HG03139 (cell line): ENCODE measurements at regions not wholly inside any gene's neighbourhood (a gene's known extent, or its start where the extent isn't known, plus 50 kb on each side); places are given as distances from the start of the nearest gene placed in this dataset.
A peak's percentile ranks its signal among the peaks of the same experiment; 100 is the strongest.
"Not testable (repeated sequence)": the region's sequence is repeated elsewhere in the genome, so short reads cannot be mapped to it uniquely, and the experiment has no call there.

Experiments used
- ATAC-seq: cut with Tn5 transposase; IDR thresholded peaks from one replicate; pipeline ENCODE4 v1.9.1; 2021; ENCODE audit not compliant: unreplicated experiment

DNA sequence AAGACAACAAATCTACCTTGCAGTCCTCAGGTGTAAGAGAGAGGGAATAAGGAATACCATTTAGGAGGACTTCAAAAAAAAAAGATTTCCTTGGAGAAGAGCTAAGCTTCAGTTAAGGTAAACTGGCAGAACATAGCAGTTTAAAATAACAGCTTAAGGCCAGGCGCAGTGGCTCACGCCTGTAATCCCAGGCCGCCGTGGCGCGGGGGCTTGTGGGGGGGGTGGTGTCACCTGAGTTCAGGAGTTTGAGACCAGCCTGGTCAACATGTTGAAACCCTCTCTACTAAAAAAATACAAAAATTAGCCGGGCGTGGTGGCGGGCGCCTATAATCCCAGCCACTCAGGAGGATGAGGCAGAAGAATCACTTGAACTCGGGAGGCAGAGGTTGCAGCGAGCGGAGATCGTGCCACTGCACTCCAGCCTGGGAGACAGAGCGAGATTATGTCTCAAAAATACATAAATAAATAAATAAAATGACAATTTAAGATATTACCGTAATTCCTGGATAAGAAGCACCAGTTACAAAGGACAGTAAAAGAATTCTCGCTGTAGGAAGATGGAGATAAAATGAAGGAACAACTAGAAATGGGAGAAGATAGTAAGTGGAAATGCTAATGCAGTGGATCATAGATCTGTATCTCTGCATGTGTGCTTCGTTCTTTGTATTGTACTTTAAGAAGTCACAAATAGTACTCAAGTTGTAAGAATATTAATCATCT, 1140.2 kb downstream of the NCAM2 start:
- no peak for ATAC-seq

DNA sequence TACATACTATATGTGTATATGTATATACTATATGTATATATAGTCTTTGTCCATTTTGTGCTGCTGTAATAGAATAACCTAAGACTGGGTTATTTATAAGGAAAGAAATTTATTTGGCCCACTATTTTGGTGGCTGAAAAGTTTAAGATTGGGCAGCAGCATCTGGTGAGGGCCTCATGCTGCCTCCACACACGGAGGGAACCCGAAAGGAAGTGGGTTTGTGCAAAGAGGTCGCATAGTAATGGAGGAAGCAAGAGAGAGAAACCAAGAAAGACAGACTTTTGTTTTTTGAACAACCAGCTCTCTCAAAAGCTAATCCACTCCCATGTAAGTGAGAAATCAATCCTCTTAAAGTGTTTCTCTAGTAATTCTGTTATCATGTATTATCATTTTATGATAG, 1147.3 kb downstream of the NCAM2 start:
- no peak for ATAC-seq

DNA sequence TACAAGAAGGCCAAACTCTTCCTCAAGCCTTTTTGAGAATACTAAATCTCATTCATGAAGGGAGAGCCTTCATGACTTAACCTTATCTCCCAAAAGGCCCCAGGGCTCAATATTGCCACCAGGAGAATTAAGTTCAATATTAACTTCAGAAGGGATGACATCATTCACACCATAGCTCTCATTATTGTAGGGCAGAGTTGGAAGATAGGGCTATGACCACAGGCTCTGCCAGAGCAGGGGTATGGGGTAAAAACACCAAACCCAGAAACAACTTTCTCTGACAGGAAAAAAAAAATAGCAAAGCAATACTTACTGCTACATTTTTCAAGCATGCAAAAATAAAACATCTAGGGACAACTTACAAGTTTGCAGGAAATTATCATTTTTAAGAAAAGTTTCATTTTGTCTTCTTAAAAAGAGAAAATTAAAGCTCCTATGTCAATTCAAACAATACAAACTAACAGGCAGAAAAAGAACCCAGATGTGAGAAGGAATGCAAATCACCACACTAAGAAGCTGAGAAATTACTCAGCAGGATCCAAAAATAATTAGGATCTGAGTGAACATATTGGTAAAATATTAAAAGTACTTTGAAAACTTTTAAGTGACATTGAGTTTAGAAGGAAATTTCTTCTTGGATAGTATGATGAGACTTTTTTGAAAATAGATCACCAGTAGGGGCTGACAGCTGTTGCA, 1156.5 kb downstream of the NCAM2 start:
- no peak for ATAC-seq

DNA sequence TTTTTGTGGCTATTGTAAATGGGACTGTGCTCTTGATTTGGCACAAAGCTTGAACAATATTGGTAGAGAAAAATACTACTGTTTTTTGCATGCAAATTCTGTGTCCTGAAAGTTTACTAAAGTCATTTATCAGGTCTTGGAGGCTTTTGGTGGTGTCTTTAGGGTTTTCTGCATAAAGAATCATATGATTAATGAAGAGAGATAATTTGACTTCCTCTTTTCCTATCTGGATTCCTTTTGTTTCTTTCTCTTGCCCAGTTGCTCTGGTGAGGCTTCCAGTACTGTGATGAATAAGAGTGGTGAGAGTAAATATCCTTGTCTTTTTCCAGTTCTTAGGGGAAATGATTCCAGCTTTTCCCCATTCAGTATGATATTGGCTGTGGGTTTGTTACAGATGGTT, 1166.7 kb downstream of the NCAM2 start:
- no peak for ATAC-seq

DNA sequence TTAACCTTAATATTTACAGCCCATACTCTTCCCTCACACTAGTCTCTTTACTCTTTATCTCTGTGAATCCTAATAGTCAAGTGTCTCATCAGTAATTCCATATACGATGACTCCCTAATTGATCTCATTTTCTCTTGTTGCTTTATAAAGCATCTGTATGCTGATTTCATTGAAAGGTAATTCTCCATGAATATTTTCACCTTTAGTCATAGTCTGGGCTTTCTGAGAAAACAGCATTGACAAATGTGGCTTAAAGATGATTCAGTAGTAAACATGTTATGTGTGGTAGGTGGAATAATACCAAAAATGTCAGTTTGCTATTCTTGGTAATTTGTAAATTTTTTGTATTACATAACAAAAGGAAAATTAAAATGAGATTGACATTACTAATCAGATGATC, 1176.5 kb downstream of the NCAM2 start:
- ATAC-seq, result no peak

DNA sequence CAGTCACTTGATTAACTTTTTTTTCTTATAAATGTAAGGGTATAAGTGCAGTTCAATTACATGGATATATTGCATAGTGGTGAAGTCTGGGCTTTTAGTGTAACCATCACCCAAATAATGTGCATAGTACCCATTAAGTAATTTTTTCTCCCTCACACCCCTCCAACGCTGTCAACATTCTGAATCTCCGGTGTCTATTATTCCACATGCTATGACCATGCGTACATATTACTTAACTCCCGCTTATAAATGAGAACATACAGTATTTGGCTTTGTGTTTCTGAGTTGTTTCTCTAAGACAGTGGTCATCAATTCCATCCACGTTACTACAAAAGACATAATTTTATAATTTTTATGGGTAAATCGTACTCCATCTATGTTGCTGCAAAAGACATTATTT, 1191.1 kb downstream of the NCAM2 start:
- ATAC-seq, result no peak

DNA sequence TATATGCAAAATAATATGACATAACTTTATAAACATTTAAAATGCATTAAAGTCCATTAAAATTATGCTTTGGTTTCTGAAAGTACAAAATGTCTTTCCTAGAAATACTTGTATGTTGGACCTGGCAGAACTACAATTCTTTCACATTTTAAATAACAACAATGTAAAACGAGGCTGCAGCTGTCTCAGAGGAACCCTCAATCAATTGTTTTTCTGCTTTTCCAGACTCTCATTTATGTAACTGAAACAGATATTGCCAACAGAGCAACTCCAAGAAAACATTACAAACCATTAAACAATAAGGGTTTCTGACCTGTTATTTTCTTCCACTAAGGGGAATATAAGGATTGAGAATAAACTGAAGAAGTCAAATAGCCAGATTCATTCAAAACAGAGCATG, 1193.4 kb downstream of the NCAM2 start:
- ATAC-seq, result no peak

DNA sequence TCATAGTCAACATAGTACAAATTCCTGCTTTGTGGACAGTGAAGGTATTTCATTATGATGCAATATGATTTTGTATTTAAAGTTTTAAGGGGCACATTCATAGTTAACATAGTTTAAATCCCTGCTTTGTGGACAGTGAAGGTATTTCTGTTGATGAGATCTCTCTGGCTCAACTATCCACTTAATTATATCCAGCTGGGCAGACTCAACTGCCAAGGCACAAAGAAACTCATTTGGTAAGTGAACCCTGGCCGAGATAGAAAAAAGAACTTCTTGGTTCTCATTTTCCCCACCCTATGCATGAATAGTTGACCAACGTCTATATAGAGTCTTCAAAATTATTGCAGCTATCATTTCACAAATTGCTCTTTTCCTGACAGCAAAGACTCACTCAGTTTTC, 1194.6 kb downstream of the NCAM2 start:
- no peak for ATAC-seq

DNA sequence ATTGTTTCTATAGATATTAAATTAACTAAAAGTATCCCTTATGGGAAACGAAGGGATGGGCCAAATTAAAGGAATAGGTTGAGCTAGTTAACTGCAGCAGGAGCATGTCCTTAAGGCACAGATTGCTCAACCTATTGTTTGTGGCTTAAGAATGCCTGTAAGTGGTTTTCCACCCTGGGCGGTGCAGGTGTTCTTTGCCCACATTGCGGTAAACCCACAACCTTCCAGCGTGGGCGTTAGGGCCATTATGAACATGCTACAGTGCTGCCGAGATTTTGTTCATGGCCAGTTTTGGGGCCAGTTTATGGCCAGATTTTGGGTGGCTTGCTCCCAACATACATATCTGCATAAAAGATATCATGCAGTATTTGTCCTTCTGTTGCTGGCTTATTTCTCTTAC, 1196.8 kb downstream of the NCAM2 start:
- not testable (repeated sequence) for ATAC-seq

DNA sequence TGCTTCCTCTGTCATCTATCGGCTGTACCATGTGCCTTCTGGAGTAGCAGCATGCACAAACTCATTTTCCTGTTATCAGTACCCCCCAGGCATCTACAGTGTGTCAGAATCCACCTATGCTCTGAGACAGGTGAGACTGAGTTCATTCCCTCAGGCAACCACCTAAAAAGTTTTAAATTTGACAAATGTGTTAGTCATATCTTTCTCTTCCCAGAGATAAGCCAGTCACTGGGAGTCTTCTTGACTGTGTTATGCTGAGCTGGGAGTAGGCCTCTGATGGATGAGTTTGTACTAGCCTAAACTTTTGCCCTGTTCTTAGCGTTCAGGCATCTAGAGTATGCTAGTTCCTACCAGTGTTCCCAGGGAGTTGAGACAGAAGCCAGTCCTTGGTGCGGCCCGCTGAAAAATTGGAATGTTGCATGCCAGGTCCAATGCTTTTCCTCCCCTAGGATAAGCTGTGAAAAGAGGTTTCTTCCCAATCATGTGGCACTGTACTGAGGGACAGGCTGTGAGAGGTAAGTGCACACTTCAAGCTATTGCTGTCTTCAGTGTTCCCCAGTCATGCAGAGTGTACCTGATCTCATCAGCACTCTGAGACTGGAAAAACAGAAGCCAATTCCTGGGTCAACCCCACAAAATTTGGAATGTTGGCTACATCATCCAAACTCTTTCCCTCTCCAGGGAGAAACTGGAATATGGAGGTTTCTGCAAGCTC, 1202.3 kb downstream of the NCAM2 start:
- no peak for ATAC-seq

DNA sequence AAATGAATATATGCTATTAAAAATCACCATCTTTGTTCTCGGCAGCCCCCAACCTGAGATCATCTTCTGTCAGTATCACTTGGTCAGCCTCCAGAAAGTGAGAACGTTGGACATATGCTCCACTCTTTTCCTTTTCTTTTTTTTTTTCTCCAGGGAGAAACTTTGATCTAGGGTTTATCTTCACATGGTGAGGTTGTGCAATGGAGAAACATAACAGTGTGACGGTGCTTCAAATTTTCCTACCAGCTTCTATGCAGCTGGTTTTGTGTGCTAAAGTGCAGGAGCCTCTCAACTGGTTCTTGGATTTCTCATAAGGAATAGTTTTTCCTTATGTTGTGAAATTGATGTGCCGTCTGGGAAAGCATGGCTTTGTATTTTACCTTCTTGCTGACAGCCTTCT, 1202.9 kb downstream of the NCAM2 start:
- ATAC-seq, result no peak

DNA sequence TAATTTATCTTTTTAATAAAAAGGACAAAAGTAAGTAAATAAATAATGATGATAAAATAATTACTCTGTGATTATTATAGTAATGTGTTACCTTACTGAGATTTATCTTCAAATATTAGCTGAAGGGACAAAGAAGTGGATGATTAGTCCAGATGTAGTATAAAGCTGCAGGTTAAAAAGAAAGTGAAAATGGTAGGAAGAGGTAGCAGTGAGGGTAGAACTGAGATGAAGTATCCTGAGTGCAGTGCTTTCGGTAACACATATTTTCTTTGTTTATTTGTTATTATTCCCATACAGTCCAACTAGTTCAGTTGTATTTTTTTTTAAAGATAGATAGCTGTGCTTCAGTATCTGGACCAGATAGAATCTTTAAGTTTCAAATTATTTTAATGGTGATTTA, 1203.5 kb downstream of the NCAM2 start:
- ATAC-seq, result no peak

DNA sequence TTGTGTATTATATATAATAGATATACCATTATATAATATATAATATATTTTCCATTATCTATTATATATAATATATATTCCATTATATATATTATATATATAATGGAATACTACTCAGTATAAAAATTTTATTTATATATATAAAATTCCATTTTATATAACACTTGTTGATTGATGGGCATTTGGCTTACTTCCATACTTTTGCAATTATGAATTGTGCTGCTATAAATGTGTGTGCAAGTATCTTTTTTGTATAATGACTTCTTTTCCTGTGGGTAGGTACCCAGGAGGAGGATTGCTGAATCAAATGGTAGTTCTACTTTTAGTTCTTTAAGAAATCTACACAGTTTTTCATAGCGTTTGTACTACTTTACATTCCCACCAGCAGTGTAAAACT, 1211.1 kb downstream of the NCAM2 start:
- no peak for ATAC-seq

DNA sequence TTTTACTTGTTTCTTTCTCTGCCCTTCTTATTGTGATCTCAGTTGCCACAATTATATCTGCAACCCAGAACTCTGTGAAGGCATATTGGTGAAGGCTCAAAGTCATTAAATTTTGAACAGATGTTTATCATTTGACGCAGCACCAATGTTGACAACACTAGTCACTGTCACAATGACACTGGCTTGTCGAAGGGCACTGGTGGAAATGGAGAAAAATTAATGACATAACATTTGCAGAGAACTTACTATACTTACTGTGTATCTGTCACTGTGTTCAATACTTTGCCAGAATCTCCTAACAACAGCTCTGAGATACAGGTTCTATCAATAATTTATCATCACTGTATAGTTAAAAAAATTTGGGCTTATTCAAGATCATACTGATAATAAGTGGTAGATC, 1213.7 kb downstream of the NCAM2 start:
- ATAC-seq, result no peak

DNA sequence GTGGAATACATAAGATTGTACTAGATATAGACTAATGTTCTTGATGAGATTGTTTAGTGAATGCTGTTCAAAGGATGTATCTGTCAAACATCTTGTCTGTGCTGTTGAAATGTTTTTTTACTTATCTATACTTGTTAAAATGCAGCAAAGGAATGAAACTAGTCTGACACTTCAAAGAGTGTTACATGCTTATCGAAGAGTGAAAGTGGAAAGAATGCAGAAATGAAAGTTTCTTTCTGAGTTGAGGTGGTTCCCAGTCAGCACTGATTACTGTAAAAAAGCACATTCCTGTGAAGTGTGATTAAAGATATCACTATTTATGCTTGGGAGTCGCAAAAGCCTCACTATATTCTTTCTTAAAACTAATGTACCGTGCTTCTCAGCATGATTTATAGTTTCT, 1225.2 kb downstream of the NCAM2 start:
- peak; percentile 77 for ATAC-seq

DNA sequence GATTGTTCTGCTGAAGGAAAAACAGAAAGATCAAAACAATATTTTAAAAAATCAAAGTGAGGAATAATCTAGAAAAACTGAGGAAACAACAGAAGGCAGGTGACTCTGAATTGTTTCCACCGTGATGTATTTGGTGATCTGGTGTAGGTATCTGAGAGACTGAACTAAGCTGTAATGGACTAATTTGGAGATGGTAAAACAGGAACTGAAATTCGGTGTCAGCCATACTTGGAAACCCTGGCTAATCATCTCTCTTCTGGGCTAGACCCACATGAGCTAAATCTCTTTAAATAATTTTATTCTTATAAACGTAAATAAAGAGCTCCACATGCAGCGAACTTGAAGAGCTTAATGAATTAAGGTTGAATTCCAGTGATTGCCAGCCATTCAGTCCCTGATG, 1226.1 kb downstream of the NCAM2 start:
- peak; percentile 50 for ATAC-seq

DNA sequence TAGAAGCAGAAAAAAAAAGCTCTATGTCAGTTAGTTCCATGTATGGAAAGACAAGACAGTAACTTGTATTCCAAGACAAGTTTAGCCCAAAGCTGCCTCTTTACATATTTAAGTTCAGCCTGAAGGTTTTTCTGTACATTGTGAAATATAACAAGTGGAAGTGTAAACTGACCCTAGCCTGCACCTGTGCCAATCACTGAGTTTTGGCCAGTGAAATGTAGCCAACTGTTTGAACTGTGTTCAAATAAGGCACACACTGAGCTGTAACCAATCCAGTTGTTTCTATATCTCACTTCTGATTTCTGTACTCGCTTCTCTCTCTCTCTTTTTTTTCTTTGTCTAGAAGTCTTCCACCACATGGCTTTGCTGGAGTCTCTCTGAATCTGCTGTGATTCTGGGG, 1227.1 kb downstream of the NCAM2 start:
- no peak for ATAC-seq

DNA sequence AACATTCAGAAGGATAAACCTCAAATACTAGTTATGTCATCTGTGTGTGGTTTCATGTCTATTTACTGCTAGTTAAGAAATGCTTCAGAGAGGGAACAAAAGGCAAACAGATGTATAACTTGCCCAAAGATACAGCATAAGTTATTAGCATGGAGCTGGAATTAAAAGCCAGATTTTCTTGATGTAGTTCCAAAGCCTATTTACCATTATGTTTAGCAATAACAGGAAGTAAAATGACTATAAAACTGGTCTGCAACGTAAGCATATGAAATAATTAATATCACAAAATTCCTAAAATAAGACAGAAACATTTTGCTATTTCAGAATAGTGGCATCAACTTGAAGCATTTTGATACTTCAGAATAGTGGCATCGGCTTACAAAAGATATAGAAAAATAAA, 1232.8 kb downstream of the NCAM2 start:
- ATAC-seq, result no peak

DNA sequence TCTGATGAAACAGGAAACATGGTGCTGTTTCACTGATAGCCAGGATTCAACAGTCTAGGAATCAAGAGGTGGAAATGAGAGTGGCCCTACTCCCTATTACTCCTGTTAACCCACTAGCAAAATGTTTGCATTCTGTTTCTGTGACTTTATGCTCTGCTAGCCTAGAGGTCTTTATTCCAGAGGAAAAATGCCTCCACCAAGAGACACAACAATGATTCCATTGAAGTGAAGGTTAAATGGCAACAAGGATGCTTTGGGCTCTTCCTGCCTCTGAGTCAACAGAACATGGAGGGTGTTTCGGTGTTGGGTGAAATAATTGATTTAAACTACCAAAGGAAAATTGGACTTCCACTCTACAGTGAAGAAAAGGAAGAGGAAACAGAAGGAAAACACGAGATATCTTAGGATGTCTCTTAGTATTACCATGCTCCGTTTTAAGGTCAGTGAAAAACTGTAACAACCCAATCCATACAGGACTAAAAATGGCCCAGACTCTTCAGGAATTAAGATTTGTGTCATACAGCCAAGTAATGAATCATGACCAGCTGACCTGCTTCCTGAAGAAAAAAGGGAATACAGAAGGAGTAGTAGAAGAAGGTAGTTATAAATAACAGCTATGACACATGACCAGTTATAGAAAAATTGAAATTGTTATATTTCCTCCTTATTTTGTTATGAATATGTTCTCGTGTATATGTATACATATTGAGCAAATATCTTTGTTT, 1237.8 kb downstream of the NCAM2 start:
- no peak for ATAC-seq

DNA sequence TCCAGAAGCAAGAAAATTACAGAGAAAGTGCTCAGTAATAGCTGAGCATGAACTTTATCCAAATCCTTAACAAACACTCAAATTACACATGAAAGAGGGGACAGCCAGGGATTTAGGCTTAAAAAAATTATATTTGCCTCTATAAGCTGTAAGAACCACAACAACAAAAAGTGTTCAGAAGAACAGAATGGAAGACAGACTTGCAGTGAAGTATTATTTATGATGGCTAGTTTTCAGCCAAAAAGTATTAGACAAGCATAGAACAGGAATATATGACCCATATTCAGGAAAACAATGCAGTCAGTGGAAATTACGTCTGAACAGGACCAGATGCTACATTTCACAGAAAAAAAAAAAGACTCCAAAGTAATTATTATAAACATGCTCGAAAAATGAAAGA, 1246.3 kb downstream of the NCAM2 start:
- no peak for ATAC-seq

DNA sequence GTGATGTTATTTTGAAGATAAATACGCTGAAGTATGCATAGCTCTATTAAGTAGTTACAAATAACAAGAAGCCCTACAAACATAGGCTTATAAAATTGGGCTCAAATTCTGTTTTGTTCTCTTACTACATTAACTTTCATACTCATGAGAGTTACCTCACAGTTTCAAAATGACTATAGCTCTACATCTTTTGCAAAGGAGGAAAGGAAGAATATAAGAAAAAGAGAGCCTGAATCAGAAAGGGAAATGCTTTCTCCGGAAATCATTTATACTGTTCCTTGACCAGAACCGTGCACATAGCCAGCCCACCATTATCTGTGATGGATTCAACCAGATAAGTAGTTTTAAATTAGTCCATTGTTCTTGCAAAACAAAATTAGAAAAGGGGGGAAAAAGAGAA, 1252.1 kb downstream of the NCAM2 start:
- ATAC-seq, result no peak

DNA sequence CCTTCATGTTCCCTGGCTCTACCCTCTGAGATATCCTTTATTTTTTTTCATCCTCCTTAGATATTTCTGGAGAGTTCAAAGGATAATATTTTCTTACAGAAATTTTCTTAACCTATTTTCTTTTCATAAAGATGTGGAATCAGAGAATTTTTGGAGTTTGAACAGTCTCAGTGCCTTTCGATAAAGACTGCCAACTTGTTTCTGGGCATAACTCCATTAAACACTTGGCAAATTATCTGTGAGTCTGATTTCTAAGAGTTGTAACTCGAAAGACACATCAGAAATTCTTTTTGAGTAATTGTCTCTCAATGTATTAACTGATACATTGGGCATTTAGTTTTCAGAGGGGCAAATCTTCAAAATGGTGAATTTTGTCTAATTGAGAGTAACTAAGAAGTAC, 1255.6 kb downstream of the NCAM2 start:
- ATAC-seq, result no peak
